ENCODE measurements at regions not wholly inside any gene's neighbourhood (a gene's known extent, or its start where the extent isn't known, plus 50 kb on each side); places are given as distances from the start of the nearest gene placed in this dataset.
"Not testable (repeated sequence)": the region's sequence is repeated elsewhere in the genome, so short reads cannot be mapped to it uniquely, and the experiment has no call there.

DNA sequence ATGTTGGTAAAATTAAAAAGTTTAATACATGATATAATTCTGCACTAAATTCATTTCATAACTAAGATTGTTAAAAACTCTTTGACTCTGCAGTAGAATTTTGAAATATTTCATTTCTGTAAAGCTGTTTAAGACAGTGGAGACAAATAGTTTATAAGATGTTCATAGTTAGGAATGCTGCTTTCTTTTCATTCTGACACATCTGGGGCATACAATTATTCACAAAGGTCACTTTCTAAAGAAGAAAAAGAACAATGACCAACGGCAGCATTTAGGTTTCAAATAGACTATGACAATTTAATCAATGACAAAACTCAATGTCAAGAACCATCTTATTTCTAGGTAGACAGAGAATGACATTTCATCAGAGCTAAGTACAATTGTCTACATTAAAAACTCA is 1422.1 kb downstream of the PCDH9 start:
- DNase-seq (ENCODE audit: low read depth): no peak

DNA sequence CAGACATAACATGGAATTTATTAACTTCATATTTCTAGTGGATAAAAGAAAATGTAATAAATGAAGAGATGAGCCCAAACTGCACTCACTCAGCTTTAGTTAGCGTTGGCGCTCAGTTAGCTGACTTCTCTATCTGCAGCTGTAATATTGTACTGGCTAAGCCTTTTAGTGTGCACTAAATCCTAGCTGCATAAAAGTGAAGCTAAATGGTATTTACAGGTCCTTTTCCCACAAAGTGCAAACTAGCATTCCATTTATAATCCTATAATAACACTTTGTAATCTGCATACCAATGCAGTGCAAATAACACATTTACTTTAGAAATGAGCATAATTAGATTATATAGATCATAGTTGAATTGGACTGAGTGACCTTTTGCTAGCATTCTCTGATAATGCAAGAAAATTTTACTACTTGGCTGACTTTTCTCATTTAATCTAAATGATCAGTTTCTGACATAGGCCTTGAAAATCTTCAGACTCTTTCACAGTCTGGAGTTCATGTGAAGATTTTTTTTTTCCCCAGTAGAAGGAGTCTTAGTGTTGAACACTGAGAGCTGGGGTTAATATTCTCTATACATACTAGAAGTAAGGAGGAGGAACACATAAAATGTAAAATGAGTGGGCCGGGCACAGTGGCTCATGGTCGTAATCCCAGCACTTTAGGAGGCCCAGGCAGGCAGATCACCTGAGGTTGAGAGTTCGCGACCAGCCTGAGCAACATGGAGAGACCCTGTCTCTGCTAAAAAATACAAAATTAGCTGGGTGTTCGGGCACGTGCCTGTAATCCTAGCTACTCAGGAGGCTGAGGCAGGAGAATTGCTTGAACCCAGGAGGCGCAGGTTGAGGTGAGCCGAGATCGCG is 1426.4 kb downstream of the PCDH9 start:
- no peak for DNase-seq (ENCODE audit: low read depth)

DNA sequence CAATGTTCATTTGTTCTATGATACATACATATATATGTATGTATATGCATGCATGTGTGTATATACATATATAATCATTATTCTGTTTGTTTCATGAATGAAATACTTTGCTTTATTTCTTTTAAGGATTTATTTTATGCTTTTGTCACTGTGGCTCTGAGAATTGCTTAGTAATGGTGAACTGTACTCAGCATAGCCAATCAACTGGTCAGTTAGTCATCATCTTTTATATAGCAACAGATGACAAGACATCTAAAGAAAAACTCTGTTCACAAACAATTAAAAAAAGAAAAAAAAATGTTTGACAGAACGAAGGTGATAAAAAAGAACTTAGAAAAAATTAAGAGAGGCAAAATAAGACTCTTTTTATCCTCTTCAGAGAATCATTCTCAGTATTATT is 1440.3 kb downstream of the PCDH9 start:
- no peak for DNase-seq (ENCODE audit: low read depth)

DNA sequence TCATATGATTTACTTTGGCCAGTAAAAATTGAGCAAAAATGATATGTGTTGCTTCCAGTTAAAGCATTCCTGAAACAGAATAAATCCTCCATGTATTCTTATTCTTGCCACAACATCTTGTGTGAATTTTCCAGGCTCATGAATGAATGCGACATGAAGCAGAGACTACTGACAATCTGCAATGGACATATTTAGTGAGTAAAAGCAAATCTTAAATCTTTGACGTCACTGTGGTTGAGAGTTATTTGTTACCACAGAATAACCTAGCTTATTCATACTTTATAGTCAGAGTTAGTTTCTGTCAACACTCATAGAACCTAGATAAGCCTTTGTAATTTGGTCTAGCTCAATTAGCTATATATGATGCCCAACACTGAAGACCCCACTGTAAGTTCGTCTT is 1443.1 kb downstream of the PCDH9 start:
- no peak for DNase-seq (ENCODE audit: low read depth)

DNA sequence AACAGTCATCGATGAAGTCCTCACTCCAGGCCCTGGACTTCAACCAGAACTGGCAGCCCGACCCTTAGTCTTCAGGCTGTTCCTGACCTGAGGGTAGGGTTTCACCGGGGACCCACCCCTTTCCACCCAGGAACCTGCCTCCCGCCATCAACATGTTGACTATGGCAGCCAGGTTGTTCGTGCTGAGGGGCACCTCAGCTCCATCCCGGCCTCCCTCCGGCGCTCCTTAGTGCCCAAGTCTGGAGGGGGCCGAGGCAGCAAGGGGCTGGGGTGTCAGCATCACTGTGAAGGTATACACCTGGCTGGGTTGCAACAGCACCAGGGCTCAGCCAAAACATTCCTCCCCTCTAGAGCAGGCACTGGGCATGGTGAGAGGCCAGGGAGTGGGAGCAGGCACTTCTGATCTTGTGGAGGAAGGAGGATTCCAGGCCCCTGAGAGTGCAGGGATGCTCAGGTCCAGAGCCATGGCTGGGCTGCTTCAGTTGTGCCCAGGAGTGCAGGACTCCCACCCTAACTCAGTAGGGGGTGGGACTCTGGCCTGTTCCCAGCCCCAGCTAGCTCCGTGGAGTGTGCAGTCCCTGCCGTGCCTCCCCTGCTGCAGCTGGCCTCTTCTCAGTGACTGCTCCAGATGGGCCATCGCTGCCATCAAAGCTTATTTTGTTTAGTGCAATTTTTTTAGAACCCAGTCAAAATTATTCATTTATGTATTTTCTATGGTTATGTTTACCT is 1445.9 kb downstream of the PCDH9 start:
- no peak for DNase-seq (ENCODE audit: low read depth)

DNA sequence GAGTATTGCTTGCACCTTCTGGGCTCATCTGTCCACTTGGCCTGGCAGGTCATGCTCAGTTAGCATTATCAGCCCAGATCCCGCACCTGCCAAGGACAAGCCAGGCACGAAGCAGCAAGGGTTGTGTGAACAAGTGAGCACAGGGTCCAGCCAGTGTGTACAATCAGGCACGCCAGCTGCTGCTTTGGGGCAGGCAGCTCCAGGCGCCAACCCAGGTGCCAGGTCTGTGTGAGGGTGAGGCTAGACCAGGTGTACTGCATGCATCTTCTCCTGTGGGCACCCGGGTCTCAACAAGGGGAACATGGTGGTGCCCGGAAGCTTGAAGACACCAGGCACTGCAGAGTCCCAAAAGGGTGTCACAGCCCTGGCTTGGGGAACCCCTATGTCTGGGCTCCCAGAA is 1446.8 kb downstream of the PCDH9 start:
- no peak for DNase-seq (ENCODE audit: low read depth)

DNA sequence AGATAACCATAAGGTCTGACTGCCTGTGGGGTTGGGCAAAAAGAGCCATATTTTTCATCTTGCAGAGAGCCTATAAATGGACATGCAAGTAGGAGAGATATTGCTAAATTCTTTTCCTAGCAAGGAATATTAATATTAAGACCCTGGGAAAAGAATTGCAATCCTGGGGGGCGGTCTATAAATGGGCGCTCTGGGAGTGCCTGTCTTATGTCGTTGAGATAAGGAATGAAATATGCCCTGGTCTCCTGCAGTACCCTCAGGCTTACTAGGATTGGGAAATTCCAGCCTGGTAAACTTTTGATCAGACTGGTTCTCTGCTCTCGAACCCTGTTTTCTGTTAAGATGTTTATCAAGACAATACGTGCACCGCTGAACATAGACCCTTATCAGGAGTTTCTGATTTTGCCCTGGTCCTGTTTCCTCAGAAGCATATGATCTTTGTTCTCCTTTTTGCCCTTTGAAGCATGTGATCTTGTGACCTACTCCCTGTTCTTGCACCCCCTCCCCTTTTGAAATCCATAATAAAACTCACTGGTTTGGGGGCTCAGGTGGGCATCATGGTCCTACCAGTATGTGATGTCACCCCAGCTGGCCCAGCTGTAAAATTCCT is 1458.3 kb downstream of the PCDH9 start:
- DNase-seq (ENCODE audit: low read depth): not testable (repeated sequence)

DNA sequence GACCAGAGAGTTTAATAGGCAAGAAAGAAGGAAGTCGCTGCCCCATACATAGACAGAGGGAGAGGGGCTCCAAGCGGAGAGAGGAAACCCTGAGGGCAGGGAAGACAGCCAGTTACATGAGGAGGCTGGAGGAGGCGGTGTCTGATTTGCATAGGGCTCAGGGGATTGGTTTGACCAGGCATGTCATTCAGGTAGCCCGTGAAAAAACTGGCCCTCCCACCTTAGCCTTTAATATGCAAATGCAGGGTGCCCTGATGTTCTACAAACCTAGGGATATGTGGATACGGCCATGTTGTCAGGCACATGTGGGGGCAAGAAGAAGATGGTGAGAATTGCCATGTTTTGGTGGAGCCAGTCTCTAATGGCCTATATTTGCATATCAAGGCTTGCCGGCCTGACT is 1461.6 kb downstream of the PCDH9 start:
- DNase-seq (ENCODE audit: low read depth): no peak

DNA sequence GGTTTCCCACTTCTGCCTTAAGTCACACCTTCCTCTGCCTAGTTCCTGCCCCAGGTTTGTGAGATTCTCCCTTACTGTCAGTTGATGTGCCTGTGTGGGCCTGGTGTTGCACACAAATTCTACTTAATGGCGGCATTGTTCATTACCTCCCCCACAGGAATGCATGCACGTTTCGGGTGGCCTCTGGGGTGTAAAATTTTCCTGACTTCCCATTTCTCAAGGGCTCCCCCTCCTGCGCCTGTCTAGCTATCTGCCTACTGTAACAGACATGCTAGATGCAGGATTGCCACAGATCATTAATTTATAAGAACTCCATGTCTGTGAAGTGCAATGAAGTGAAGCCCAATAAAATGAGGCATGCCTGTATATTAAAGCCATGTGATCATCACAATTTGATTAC is 1466.3 kb downstream of the PCDH9 start:
- DNase-seq (ENCODE audit: low read depth): no peak

DNA sequence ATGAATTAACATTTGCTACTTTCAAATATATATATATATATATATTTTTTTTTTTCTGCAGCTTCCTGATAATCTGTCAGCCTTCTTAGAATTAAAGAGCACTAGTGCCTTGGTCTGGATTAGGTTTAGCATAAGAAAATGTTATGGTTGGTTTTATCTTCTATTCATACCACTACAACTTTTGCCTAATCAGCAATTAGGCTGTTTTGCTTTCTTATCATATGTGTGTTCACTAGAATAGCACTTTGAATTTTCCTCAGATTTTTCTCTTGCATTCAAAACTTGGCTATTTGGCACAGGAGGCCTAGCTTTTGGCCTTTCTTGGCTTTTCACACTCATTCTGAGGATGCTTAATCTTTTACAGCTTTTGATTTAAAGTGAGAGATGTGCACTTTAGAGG is 1468.1 kb downstream of the PCDH9 start:
- no peak for DNase-seq (ENCODE audit: low read depth)

DNA sequence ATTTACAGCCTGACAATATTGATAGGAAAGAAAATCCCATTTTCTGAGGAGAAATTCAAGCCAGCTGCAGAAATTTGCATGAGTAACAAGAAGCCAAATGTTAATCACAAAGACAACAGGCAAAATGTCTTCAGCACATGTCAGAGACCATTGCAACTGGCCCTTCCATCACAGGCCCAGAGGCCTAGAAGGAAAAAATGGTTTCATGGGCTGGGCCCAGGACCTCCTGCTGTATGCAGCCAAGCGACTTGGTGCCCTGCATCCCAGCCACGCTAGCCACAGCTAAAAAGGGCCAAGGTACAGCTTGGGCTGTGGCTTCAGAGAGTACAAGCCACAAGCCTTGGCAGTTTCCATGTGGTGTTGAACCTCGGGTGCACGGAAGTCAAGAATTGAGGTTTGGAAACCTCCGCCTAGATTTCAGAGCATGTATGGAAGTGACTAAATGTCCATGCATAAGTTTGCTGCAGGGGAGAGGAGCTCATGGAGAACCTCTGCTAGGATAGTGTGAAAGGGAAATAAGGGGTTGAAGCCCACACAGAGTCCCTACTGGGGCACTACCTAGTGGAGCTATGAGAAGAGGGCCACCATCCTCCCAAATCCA is 1474.0 kb downstream of the PCDH9 start:
- no peak for DNase-seq (ENCODE audit: low read depth)

DNA sequence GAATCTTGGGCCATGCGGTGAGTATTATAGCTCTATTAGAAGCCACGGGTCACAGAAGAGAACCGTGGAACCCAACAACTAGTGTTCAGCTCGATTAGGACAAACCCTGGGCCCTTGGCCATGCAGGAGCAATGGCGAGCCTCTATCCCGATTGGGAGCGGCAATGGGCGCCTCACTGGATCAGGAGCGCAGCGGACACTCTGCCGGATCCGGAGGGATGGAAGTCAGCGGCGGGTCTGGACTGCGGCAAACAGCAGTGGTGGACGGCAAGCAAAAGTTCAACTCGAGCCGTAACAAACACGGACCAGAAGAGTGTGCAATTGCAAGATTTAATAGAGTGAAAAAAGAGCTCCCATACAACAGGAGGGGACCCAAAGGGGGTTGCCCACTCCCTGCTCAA is 1481.9 kb downstream of the PCDH9 start:
- DNase-seq (ENCODE audit: low read depth): no peak

DNA sequence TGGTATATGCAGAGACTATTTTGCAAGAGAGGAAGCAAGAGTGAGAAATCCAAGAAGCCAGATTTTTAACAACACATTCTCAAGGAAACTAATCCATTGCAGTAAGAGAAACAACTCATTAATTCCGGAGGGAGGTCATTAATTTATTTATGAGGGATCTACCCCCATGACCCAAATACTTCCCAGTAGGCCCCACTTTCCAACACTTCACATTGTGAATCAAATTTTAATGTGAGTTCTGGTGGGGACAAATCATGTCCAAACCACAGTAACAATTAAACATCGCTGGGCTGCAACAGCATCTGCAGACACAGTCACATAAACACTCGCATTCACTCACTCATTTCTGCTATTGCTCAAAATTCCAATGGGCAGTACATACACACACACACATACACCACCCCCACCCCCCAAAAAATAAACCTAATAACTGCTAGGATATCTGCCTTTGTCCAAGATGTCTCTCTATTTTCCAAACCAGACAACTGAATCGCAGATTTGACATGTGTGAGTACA is 1483.7 kb downstream of the PCDH9 start:
- no peak for DNase-seq (ENCODE audit: low read depth)

DNA sequence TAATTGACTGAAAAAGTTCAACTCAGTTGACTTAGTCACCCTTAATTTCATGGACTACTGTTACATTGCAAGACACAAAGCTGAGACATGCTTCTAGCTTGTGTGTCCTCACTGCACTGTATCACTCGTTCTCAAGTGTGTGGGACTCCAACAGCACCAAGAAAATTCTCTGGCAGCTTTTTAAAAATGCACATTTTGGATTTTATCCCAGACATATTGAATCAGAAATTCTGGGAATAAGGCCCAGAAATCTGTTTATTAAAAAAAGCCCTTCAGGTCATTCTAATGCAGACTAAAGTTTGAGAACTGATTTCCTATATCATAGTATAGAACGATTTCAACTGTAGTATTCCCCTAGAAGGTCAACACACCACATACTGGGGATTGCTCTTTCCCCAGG is 1485.3 kb downstream of the PCDH9 start:
- no peak for DNase-seq (ENCODE audit: low read depth)

DNA sequence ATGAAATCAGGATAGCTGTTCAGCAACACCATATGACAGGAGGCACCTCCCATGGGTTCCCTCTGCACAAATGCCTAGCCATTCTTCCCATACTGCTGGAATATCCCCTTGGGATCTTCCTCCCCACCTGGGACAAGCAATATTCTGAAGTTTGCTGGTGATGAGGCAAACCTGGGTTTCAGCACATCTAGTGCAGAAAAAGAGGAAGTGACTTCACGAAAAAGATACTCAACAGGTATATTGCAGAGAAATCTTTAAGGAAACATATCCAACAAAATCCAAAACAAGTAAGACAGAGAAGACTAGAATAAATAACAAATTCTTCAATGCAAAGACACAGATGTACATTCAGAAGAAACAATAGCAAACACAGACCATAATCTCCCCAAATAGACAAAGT is 1497.0 kb downstream of the PCDH9 start:
- DNase-seq (ENCODE audit: low read depth): no peak

DNA sequence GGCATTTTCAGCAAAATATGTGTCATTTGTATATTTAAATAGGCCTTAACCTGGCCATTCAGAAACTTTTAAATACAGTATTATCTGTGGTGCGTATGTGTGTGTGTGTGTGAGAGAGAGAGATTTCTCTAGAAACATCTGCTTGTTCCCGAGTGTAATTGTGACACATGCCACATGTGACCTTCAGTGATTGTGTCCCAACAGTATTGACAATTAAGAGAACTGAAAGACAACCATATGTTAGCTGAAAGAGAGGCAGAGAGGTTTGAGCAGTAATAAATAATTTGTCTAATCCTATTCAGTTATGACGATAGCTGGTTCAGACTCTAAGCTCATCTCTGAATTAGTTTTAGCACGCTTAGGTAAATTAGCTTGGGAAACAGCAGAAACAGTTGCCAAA is 1503.1 kb downstream of the PCDH9 start:
- no peak for DNase-seq (ENCODE audit: low read depth)

DNA sequence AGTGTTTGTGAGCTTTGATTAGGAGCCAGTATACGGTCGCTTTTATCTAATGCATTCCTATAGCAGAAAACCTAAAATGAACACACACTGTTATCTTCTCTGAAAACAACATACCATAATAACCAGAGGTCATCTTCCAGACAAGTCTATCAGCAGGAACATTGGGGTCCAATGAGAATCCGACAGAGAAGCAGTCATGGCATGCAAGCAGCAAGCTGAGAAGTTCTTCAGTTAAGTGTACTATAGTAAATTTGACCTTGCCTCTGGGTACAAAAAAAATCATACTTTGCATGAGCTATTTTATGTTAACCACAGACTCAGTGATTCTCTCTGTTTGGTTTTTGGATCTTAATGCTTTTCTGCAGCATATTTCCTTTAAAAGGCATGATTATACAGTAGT is 1505.1 kb downstream of the PCDH9 start:
- DNase-seq (ENCODE audit: low read depth): peak; percentile 15

DNA sequence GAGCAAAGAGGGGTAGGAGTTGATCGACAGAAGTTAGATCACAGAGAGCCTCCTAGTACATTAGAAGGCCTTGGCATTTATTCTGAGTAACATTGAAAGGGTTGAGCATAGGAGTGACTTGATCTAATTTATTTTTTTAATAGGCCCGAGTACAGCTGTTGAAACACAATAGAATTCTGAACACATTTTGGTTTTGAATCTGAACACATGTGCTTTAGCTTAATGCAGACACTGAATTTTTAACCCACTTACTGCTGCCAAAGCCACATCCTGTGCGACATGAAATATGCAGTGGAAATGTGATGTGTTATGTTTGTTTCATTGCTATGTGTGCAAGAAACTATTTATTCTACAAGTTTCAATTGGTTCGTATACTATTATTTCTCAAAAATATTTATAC is 1505.9 kb downstream of the PCDH9 start:
- no peak for DNase-seq (ENCODE audit: low read depth)

DNA sequence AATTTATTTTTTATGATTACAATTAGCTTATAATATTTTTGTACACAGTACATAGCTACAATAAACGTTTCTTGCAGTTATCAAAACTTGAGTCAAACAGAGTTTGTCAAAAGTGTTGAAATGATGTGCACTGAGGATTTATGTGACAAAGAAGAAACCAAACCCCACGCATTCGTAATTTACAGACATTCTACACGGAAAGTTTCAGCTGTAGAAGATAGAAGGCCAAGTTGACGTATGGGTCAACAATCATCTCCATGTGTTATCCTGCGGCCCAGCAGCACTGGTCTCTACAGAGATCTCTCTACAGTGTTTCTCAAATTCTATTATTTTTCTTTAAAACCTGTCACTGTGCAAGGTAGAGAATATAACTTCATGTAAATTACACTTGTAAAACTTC is 1507.6 kb downstream of the PCDH9 start:
- DNase-seq (ENCODE audit: low read depth): no peak

DNA sequence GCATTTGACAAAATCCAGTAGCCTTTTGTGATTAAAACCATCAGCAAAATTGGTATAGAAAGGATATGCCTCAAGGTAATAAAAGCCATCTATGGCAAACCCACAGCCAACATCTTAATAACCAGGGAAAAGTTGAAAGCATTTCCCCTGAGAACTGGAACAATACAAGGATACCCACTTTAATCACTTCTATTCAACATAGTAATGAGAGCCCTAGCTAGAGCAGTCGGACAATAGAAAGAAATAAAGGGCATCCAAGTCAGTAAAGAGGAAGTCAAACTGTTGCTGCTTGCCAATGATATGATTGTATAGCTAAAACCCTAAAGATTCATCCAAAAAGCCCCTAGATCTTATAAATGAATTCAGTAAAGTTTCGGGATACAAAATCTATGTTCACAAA is 1510.3 kb downstream of the PCDH9 start:
- no peak for DNase-seq (ENCODE audit: low read depth)

DNA sequence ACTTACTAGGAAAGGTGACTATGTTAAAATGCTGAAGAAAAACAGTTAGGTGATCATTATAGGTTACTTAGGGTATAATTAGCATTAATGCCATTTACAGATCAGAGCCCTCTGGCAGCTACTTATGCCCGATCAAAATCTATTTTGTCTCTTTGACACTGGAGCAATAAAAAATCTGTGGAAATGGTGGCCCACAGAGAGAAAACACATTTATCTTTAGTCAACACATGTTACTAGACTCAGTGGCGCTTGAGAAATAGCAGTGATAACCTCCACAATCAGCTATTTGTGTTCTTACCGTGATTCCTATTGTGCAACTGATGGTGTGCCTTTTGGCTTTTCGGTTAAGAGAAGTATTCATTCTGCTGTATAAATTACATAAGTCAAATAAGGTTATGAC is 1519.6 kb downstream of the PCDH9 start:
- no peak for DNase-seq (ENCODE audit: low read depth)

DNA sequence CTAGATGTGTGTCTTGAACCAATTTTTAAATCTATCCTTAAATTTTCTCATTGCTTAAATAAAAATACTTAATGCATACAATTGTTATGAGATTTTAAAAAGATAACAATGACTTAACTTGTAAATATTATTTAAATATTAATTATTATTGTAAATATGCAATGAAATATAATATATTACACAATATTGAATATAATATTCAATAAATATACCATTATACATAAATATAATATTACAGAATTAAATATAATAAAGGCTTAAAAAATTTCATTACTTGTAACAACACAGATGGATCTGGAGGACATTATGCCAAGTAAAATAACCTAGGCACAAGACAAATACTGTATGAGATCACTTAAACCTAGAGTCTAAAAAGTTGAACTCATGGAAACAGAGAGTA is 1532.3 kb downstream of the PCDH9 start:
- no peak for DNase-seq (ENCODE audit: low read depth)

DNA sequence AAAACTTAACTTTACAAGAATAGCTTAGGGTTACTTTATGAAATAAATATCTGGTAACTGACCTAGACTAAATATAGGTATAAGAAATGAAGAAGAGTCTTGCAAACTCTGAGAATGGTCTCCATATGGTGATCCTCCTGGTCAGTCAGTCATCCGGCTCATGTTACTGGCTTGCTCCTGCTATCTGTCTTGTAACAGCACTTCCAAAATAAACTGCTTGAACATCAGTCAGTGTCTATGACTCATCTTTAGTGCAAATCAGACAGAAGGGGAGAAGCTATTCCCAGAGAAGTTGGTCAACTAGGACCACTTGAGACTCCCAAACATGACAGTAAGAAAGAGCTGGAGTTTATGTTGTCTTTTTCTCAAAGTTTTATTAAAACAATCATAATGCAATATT is 1550.9 kb downstream of the PCDH9 start:
- DNase-seq (ENCODE audit: low read depth): no peak

Data from CMK (cell line).